GM12878 (cell line): ENCODE measurements at regions not wholly inside any gene's neighbourhood (a gene's known extent, or its start where the extent isn't known, plus 50 kb on each side); places are given as distances from the start of the nearest gene placed in this dataset.

ENCODE experiments used
- BHLHE40 ChIP-seq, 2 experiments: fragments of 450-650 bp in 1 of 2; IDR thresholded peaks; 2 replicates each; pipeline ENCODE4 v1.6.1; 2011 to 2017; ENCODE audit warnings: low read depth in 2 of 2, borderline replicate concordance in 1 of 2, improper control_type of control experiment in 1 of 2, low read length in 1 of 2, mild to moderate bottlenecking in 1 of 2
- CBX5 ChIP-seq: sonication (generic); IDR thresholded peaks from 2 replicates; pipeline ENCODE4 v1.6.1; 2016; ENCODE audit warnings: low read depth, moderate library complexity, mild to moderate bottlenecking, inconsistent platforms
- CREB1 ChIP-seq: IDR thresholded peaks from 2 replicates; pipeline ENCODE4 v1.6.1; 2012; ENCODE audit warnings: low read depth, mild to moderate bottlenecking, inconsistent platforms
- EP300 ChIP-seq, 2 experiments: fragments of 150-350 bp in 1 of 2; IDR thresholded peaks; 2 replicates each; pipeline ENCODE4 v1.6.1; 2011 to 2012; ENCODE audit warnings: low read depth in 2 of 2, low read length in 2 of 2, borderline replicate concordance in 1 of 2, improper control_type of control experiment in 1 of 2, inconsistent platforms in 1 of 2; ENCODE audit not compliant: control insufficient read depth in 1 of 2
- HCFC1 ChIP-seq: fragments of 150-350 bp; IDR thresholded peaks from 2 replicates; pipeline ENCODE4 v1.6.1; 2014; ENCODE audit warnings: low read length
- POLR2A ChIP-seq: IDR thresholded peaks from 2 replicates; pipeline ENCODE4 v1.6.1; 2011; ENCODE audit warnings: low read depth, mild to moderate bottlenecking, low read length
- RAD21 ChIP-seq: IDR thresholded peaks from 2 replicates; pipeline ENCODE4 v1.6.1; 2011; ENCODE audit warnings: mild to moderate bottlenecking, low read depth, low read length, moderate library complexity; ENCODE audit not compliant: insufficient read depth
- RCOR1 ChIP-seq: conservative IDR thresholded peaks from 2 replicates; pipeline ENCODE4 v1.6.1; 2012; ENCODE audit warnings: low read depth, low read length, improper control_type of control experiment
- SMAD1 ChIP-seq: fragments of 450-650 bp; IDR thresholded peaks from 2 replicates; pipeline ENCODE4 v1.6.1; 2018; ENCODE audit warnings: mild to moderate bottlenecking, low read depth; ENCODE audit not compliant: partially characterized antibody
- SUZ12 ChIP-seq: fragments of 200-600 bp; sonication (generic); IDR thresholded peaks from one replicate; pipeline ENCODE4 v1.6.1; 2018; ENCODE audit warnings: antibody characterized with exemption, mild to moderate bottlenecking; ENCODE audit not compliant: unreplicated experiment
- YY1 ChIP-seq: IDR thresholded peaks from 2 replicates; pipeline ENCODE4 v1.6.1; 2011; ENCODE audit warnings: low read depth, mild to moderate bottlenecking, low read length
- TF ChIP-seq, protein P1 (sequence below), 3 experiments: IDR thresholded peaks in 2 of 3; conservative IDR thresholded peaks in 1 of 3; 2 replicates each; pipeline ENCODE4 v1.5.1; 2011; ENCODE audit warnings: low read depth in 3 of 3, low read length in 3 of 3, mild to moderate bottlenecking in 3 of 3, control low read depth in 2 of 3, moderate library complexity in 2 of 3, inconsistent platforms in 1 of 3, mixed read lengths in 1 of 3; ENCODE audit not compliant: control insufficient read depth in 2 of 3, insufficient read depth in 1 of 3; ENCODE audit errors: extremely low read depth in 1 of 3
- TF ChIP-seq, protein P2 (sequence below): IDR thresholded peaks from 2 replicates; pipeline ENCODE4 v1.6.1; 2012; ENCODE audit warnings: low read depth, low read length, improper control_type of control experiment
- TF ChIP-seq, protein P3 (sequence below): IDR thresholded peaks from 2 replicates; pipeline ENCODE4 v1.6.1; 2012; ENCODE audit warnings: low read depth, low read length, improper control_type of control experiment

DNA sequence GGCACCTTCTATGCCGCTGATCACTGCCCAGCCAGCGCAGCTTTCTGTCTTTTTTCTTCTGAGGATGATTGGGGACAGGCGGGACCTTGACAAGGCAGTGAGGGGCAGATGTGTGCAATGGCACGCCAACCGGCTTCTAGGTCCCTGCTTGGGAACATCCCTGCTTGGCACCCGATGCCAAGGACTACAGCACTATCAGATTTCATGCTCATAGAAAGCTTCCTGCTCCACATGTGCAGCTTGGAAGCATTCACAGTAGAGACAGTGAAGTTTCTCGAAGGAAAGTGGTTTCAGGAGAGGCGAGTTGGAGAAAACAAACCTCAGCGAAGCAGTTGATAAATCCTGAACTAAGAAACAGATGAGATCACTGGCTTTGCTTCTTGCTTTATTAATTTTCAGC, 267.5 kb upstream of the HABP2 start:
- TF ChIP-seq SUZ12 (no peak), RCOR1 (no peak), SMAD1 (no peak), HCFC1 (no peak), YY1 (no peak), EP300 (IDR thresholded peaks at IDR 0.05; ENCODE audit: borderline replicate concordance in 1 of 2, control insufficient read depth in 1 of 2, low read depth in 2 of 2, low read length in 2 of 2) (no peak), CREB1 (no peak), BHLHE40 (IDR thresholded peaks at IDR 0.05; ENCODE audit: borderline replicate concordance in 1 of 2, low read depth in 2 of 2, low read length in 1 of 2) (no peak), CBX5 (no peak), RAD21 (no peak), POLR2A (no peak)
- TF ChIP-seq, protein P1, sequence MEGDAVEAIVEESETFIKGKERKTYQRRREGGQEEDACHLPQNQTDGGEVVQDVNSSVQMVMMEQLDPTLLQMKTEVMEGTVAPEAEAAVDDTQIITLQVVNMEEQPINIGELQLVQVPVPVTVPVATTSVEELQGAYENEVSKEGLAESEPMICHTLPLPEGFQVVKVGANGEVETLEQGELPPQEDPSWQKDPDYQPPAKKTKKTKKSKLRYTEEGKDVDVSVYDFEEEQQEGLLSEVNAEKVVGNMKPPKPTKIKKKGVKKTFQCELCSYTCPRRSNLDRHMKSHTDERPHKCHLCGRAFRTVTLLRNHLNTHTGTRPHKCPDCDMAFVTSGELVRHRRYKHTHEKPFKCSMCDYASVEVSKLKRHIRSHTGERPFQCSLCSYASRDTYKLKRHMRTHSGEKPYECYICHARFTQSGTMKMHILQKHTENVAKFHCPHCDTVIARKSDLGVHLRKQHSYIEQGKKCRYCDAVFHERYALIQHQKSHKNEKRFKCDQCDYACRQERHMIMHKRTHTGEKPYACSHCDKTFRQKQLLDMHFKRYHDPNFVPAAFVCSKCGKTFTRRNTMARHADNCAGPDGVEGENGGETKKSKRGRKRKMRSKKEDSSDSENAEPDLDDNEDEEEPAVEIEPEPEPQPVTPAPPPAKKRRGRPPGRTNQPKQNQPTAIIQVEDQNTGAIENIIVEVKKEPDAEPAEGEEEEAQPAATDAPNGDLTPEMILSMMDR (IDR thresholded peaks at IDR 0.05 in 2 of 3, conservative IDR thresholded peaks at IDR 0.05 in 1 of 3; ENCODE audit: control insufficient read depth in 2 of 3, extremely low read depth in 1 of 3, insufficient read depth in 1 of 3, low read depth in 3 of 3, low read length in 3 of 3): no peak
- TF ChIP-seq, protein P2, sequence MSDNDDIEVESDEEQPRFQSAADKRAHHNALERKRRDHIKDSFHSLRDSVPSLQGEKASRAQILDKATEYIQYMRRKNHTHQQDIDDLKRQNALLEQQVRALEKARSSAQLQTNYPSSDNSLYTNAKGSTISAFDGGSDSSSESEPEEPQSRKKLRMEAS: no peak
- TF ChIP-seq, protein P3, sequence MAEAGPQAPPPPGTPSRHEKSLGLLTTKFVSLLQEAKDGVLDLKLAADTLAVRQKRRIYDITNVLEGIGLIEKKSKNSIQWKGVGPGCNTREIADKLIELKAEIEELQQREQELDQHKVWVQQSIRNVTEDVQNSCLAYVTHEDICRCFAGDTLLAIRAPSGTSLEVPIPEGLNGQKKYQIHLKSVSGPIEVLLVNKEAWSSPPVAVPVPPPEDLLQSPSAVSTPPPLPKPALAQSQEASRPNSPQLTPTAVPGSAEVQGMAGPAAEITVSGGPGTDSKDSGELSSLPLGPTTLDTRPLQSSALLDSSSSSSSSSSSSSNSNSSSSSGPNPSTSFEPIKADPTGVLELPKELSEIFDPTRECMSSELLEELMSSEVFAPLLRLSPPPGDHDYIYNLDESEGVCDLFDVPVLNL: no peak
